ENCODE measurements at regions not wholly inside any gene's neighbourhood (a gene's known extent, or its start where the extent isn't known, plus 50 kb on each side); places are given as distances from the start of the nearest gene placed in this dataset.

DNA sequence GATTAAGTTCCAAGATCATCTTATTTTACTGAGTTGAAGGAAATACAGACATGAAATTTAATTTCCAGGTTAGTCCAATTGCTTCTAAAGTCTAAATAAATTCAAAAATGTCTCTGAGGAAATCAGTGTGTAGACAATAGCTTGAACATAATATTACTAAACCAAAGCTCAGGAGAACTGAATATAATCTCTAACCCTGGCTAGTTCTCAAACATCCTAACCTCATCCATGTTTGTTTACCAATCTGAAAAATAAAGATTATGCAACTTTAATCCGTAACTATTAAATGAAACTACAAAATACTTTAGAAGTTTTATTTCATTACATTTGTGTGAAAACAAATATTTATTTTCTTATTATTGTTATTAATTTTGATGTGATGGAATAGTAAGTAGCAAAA lies 387.2 kb downstream of the TBC1D32 start:
- Histone ChIP-seq H3K9me3 (ENCODE audit: control insufficient read depth, insufficient read depth, low read length) (no peaks in the 10 kb centered on the region; the same call in 1 of the 2 replicates), H3K27me3 (ENCODE audit: control insufficient read depth, insufficient read depth, low read length) (no peaks in the 10 kb centered on the region), H3K4me3 (ENCODE audit: low read depth, low read length) (no peak overlapping the region), H3K27ac (ENCODE audit: low read depth, low read length) (no peak overlapping the region)
- TF ChIP-seq, protein P1, sequence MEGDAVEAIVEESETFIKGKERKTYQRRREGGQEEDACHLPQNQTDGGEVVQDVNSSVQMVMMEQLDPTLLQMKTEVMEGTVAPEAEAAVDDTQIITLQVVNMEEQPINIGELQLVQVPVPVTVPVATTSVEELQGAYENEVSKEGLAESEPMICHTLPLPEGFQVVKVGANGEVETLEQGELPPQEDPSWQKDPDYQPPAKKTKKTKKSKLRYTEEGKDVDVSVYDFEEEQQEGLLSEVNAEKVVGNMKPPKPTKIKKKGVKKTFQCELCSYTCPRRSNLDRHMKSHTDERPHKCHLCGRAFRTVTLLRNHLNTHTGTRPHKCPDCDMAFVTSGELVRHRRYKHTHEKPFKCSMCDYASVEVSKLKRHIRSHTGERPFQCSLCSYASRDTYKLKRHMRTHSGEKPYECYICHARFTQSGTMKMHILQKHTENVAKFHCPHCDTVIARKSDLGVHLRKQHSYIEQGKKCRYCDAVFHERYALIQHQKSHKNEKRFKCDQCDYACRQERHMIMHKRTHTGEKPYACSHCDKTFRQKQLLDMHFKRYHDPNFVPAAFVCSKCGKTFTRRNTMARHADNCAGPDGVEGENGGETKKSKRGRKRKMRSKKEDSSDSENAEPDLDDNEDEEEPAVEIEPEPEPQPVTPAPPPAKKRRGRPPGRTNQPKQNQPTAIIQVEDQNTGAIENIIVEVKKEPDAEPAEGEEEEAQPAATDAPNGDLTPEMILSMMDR (IDR thresholded peaks at IDR 0.05; ENCODE audit: low read depth, low read length), result no peak
- CTCF ChIA-PET, result no interaction called here
- no peak for DNase-seq (ENCODE audit: low read depth, low spot score)
- POLR2A ChIA-PET, result no interaction called here

DNA sequence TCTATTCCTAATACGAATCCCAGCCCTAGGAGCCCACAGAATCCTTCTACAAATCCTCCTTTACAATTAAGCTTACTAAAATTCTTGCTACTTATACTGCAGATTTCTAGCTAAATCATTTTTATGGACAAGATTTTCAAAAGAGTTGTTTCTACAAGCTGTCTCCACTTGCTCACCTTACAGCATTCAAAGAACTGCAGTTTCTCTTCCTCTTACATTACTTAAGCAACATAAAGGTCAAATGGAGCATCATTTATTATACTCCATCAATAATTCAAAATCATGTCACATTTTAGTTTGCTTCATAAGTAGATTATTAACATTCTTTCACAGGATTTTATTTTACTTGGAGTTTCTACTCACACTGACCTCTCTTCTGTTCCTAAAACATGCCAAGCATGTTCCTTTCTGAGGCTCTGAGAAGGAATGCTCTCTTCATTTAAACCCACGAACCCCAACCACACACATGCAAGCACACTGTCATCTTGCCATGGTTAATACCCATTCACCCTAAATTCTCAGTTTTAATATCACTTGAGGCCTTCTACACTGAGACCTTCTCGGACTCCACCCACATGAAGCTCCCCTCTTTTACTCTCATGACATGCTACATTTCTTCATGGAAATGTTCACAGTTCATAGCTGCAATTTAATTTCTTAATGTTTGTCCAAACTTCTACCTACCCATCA lies 388.2 kb downstream of the TBC1D32 start:
- DNase-seq (ENCODE audit: low read depth, low spot score), result no peak
- TF ChIP-seq, protein P1 (IDR thresholded peaks at IDR 0.05; ENCODE audit: low read depth, low read length), result no peak
- ChIA-PET CTCF (no interaction called here), POLR2A (no interaction called here)
- Histone ChIP-seq H3K27ac (ENCODE audit: low read depth, low read length) (no peak overlapping the region), H3K27me3 (ENCODE audit: control insufficient read depth, insufficient read depth, low read length) (no peaks in the 10 kb centered on the region), H3K9me3 (ENCODE audit: control insufficient read depth, insufficient read depth, low read length) (no peaks in the 10 kb centered on the region; the same call in 1 of the 2 replicates), H3K4me3 (ENCODE audit: low read depth, low read length) (no peak overlapping the region)

DNA sequence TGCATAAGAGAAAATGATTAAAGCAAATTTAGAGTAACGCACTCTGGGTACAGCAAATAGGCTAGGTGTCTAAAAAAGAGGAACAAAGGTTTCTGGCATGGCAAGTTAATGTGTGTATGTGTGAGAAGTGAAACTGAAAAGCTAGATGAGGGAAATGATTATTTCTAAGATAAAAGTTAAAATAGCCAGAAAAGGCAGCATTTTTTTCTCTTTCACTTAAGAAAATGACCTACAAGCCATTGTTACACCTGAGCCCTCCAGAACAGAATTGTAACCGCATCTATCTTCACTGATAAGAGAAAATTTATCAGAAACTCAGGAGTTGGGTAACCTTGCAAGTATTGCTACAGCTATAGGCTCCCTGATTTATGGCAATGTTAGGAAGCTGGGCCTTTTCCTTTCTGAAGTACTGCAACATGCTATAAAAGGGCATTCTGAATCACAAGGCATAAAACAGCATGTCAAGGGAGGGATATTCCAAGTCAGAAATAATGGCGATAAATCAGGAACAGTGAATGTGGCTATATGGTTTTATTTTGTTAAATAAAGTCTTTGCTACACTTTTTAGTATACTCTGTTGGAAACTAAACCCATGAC lies 395.3 kb downstream of the TBC1D32 start:
- Histone ChIP-seq H3K27ac (ENCODE audit: low read depth, low read length) (no peak overlapping the region), H3K27me3 (ENCODE audit: control insufficient read depth, insufficient read depth, low read length) (no peaks in the 10 kb centered on the region), H3K4me3 (ENCODE audit: low read depth, low read length) (no peak overlapping the region), H3K9me3 (ENCODE audit: control insufficient read depth, insufficient read depth, low read length) (no peaks in the 10 kb centered on the region)
- no peak for DNase-seq (ENCODE audit: low read depth, low spot score)
- CTCF ChIA-PET, result no interaction called here
- TF ChIP-seq, protein P1 (IDR thresholded peaks at IDR 0.05; ENCODE audit: low read depth, low read length), result no peak
- POLR2A ChIA-PET, result no interaction called here

DNA sequence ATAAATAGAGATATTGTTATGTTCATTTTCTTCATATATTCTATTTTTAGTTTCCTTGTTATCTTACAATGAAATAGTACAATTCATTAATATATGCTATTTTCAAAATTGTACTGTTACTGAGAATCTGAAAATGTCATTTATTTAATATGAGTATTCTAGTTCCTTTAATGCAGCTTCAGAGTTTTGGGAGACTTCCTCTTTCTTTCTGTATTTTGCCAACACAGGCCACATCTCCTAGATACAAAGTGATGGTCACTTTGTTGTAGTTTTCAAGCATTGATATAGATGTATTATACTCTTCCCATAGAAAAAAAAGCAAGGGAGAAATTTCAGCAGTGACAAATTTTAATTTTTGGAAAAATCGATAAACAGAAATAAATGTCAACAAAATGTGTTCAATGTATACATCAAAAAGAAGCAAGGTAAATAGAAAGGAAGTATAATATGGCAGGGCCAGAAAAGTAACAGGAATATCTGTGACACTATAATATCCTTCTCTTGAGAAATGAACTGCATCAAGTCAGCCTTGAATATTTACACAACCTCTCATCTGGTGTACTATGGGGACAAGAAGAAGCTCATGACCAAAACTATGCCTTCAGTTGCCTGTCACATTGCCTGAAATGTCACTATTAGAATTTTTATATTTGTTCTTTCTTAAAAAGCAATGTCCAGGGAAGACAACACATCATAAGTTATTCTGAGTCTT lies 396.0 kb downstream of the TBC1D32 start:
- Histone ChIP-seq H3K27me3 (ENCODE audit: control insufficient read depth, insufficient read depth, low read length) (no peaks in the 10 kb centered on the region), H3K27ac (ENCODE audit: low read depth, low read length) (no peak overlapping the region), H3K9me3 (ENCODE audit: control insufficient read depth, insufficient read depth, low read length) (no peaks in the 10 kb centered on the region), H3K4me3 (ENCODE audit: low read depth, low read length) (no peak overlapping the region)
- ChIA-PET POLR2A (no interaction called here), CTCF (no interaction called here)
- no peak for DNase-seq (ENCODE audit: low read depth, low spot score)
- TF ChIP-seq, protein P1 (IDR thresholded peaks at IDR 0.05; ENCODE audit: low read depth, low read length), result no peak

DNA sequence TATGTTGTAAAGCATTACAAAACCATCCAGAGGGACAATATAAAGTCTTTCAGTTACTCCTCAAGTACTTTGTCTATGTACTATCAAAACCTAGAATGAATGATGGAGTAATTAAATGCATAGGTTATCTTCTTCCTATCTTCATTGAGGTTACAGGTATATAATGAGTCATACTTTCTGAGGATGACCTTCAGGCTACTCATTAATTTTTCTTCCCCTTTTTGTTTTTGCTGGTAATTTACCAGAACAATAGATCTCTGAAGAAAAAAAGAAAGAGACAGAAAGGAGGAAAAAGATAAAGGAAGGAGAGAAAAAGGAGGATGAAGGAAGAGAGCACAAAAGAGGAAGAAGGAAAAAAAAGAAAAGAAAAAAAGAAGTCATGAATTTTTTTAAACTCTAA lies 398.4 kb downstream of the TBC1D32 start:
- Histone ChIP-seq H3K9me3 (ENCODE audit: control insufficient read depth, insufficient read depth, low read length) (no peaks in the 10 kb centered on the region), H3K27ac (ENCODE audit: low read depth, low read length) (no peak overlapping the region), H3K27me3 (ENCODE audit: control insufficient read depth, insufficient read depth, low read length) (no peaks in the 10 kb centered on the region), H3K4me3 (ENCODE audit: low read depth, low read length) (no peak overlapping the region)
- TF ChIP-seq, protein P1 (IDR thresholded peaks at IDR 0.05; ENCODE audit: low read depth, low read length), result no peak
- CTCF ChIA-PET, result no interaction called here
- no peak for DNase-seq (ENCODE audit: low read depth, low spot score)
- POLR2A ChIA-PET, result no interaction called here

Data from AG04450 (cell line).